OCI-LY1 (cell line): ENCODE measurements at regions not wholly inside any gene's neighbourhood (a gene's known extent, or its start where the extent isn't known, plus 50 kb on each side); places are given as distances from the start of the nearest gene placed in this dataset.

Experiments
- H2AFZ ChIP-seq: fragments of 200-600 bp; sonication (generic), shearing (Covaris generic); 2 replicates; pipeline ENCODE4 v1.6.0; 2014; ENCODE audit warnings: antibody characterized with exemption, mild to moderate bottlenecking, low read length
- H3F3A ChIP-seq: fragments of 200-600 bp; sonication (generic), shearing (Covaris generic); 2 replicates; pipeline ENCODE4 v1.6.0; 2014; ENCODE audit warnings: mild to moderate bottlenecking, antibody characterized with exemption, low read length, moderate library complexity; ENCODE audit not compliant: insufficient read depth
- H3K27ac ChIP-seq: fragments of 200-600 bp; sonication (generic); 2 replicates; pipeline ENCODE4 v1.5.1; 2014; ENCODE audit warnings: low read length, mixed run types, mild to moderate bottlenecking, low read depth; ENCODE audit not compliant: poor library complexity, severe bottlenecking
- H3K27me3 ChIP-seq: fragments of 200-600 bp; sonication (generic); 2 replicates; pipeline ENCODE4 v1.6.0; 2014; ENCODE audit warnings: antibody characterized with exemption, mild to moderate bottlenecking, low read length, moderate library complexity; ENCODE audit not compliant: insufficient read depth
- H3K36me3 ChIP-seq: fragments of 200-600 bp; sonication (generic); 2 replicates; pipeline ENCODE4 v1.6.1; 2014; ENCODE audit warnings: mild to moderate bottlenecking, antibody characterized with exemption, low read length, moderate library complexity, mixed read lengths; ENCODE audit not compliant: insufficient read depth
- H3K4me1 ChIP-seq: fragments of 200-600 bp; sonication (generic); 2 replicates; pipeline ENCODE4 v1.5.1; 2014; ENCODE audit warnings: mild to moderate bottlenecking, low read length, moderate library complexity; ENCODE audit not compliant: insufficient read depth, severe bottlenecking
- H3K4me2 ChIP-seq: fragments of 200-600 bp; sonication (generic), shearing (Covaris generic); 2 replicates; pipeline ENCODE4 v1.6.1; 2014; ENCODE audit warnings: low read length
- H3K4me3 ChIP-seq: fragments of 200-600 bp; sonication (generic); 2 replicates; pipeline ENCODE4 v1.5.1; 2014; ENCODE audit warnings: low read length, low read depth, mild to moderate bottlenecking, mixed read lengths; ENCODE audit not compliant: poor library complexity, severe bottlenecking
- H3K79me2 ChIP-seq: fragments of 200-600 bp; shearing (Covaris generic); 2 replicates; pipeline ENCODE4 v1.6.1; 2016; ENCODE audit warnings: mixed run types, low read length, mixed read lengths; ENCODE audit not compliant: insufficient read depth
- H3K9ac ChIP-seq: fragments of 200-600 bp; sonication (generic), shearing (Covaris generic); 2 replicates; pipeline ENCODE4 v1.6.1; 2014; ENCODE audit warnings: mild to moderate bottlenecking, low read length, mixed read lengths
- H3K9me2 ChIP-seq: fragments of 200-600 bp; sonication (generic), shearing (Covaris generic); 2 replicates; pipeline ENCODE4 v1.6.1; 2014; ENCODE audit warnings: low read depth, mild to moderate bottlenecking, low read length, mixed read lengths
- H3K9me3 ChIP-seq: fragments of 200-600 bp; shearing (Covaris generic); 2 replicates; pipeline ENCODE4 v1.6.1; 2014; ENCODE audit warnings: low read length, mixed read lengths
- H4K20me1 ChIP-seq: fragments of 200-600 bp; sonication (generic), shearing (Covaris generic); 2 replicates; pipeline ENCODE4 v1.6.0; 2016; ENCODE audit warnings: mild to moderate bottlenecking, low read length; ENCODE audit not compliant: insufficient read depth
- EZH2 ChIP-seq: fragments of 200-600 bp; sonication (generic), shearing (Covaris generic); IDR thresholded peaks from 2 replicates; pipeline ENCODE4 v1.8.0; 2017; ENCODE audit warnings: borderline replicate concordance, mixed run types, mild to moderate bottlenecking, antibody characterized with exemption, low read length, moderate library complexity, mixed read lengths
- TF ChIP-seq, protein P1 (sequence below): fragments of 200-600 bp; sonication (generic), shearing (Covaris generic); IDR thresholded peaks from 2 replicates; pipeline ENCODE4 v1.5.1; 2017; ENCODE audit warnings: mild to moderate bottlenecking, antibody characterized with exemption, low read length, moderate library complexity, mixed read lengths

DNA sequence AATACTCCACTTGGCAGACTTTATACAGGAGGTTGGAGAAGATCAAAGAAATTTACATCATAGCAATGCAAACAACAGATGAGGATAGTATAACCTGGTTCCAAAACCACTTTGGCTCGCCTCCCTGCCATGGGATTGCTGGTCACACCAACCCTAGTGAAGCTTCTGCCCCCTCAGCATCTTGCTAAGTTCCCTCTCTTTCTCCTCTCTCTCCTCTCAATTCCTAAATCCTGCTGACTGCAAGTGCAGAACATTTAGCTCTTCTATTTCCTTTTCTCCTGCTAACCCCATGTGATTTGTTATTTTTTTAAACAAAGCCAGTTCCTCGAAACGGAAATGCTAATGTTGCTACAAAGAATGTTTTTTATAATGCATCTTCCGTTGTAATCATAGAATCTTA lies 50.3 kb upstream of the LY86 start:
- Histone ChIP-seq H3F3A (no peaks in the 10 kb centered on the region), H3K4me2 (no peak overlapping the region), H3K9me3 (no peaks in the 10 kb centered on the region), H3K4me1 (peaks cover 2% of the 10 kb centered on the region), H3K9me2 (no peaks in the 10 kb centered on the region), H4K20me1 (no peaks in the 10 kb centered on the region), H3K4me3 (no peak overlapping the region), H3K27me3 (peaks cover 7% of the 10 kb centered on the region; the same call in 1 of the 2 replicates), H3K79me2 (no peaks in the 10 kb centered on the region), H3K9ac (no peak overlapping the region), H3K27ac (no peak overlapping the region), H2AFZ (no peak overlapping the region), H3K36me3 (no peaks in the 10 kb centered on the region; the same call in 1 of the 2 replicates)
- no peak for TF ChIP-seq EZH2
- TF ChIP-seq, protein P1, sequence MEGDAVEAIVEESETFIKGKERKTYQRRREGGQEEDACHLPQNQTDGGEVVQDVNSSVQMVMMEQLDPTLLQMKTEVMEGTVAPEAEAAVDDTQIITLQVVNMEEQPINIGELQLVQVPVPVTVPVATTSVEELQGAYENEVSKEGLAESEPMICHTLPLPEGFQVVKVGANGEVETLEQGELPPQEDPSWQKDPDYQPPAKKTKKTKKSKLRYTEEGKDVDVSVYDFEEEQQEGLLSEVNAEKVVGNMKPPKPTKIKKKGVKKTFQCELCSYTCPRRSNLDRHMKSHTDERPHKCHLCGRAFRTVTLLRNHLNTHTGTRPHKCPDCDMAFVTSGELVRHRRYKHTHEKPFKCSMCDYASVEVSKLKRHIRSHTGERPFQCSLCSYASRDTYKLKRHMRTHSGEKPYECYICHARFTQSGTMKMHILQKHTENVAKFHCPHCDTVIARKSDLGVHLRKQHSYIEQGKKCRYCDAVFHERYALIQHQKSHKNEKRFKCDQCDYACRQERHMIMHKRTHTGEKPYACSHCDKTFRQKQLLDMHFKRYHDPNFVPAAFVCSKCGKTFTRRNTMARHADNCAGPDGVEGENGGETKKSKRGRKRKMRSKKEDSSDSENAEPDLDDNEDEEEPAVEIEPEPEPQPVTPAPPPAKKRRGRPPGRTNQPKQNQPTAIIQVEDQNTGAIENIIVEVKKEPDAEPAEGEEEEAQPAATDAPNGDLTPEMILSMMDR, result no peak
